GM04503 (cell line): ENCODE measurements at regions not wholly inside any gene's neighbourhood (a gene's known extent, or its start where the extent isn't known, plus 50 kb on each side); places are given as distances from the start of the nearest gene placed in this dataset.

ENCODE experiments used
- DNase-seq: peaks from one replicate; pipeline ENCODE4 v3.0.0-alpha.2; 2012; ENCODE audit warnings: low read depth

- DNase-seq = no peak
Observed at GRCh38 chr16:5533321-5533888, 435.8 kb upstream of the EEF2KMT start.

GRCh38 chr16:5527817-5528216 lies 430.2 kb upstream of the EEF2KMT start:
- no peak for DNase-seq

- DNase-seq = no peak
Observed at GRCh38 chr16:5526826-5527225, 429.2 kb upstream of the EEF2KMT start.

GRCh38 chr16:5523829-5524228 lies 426.2 kb upstream of the EEF2KMT start:
- no peak for DNase-seq

GRCh38 chr16:5516115-5516514 lies 418.5 kb upstream of the EEF2KMT start:
- DNase-seq = no peak

- no peak for DNase-seq
Observed at GRCh38 chr16:5512014-5512413, 414.4 kb upstream of the EEF2KMT start.

GRCh38 chr16:5510819-5511370 lies 413.3 kb upstream of the EEF2KMT start:
- no peak for DNase-seq

- no peak for DNase-seq
Observed at GRCh38 chr16:5509794-5510193, 412.2 kb upstream of the EEF2KMT start.

- DNase-seq = no peak
Observed at GRCh38 chr16:5509336-5509735, 411.7 kb upstream of the EEF2KMT start.

GRCh38 chr16:5508371-5508770 lies 410.8 kb upstream of the EEF2KMT start:
- DNase-seq = no peak

- DNase-seq = no peak
Observed at GRCh38 chr16:5506021-5506420, 408.4 kb upstream of the EEF2KMT start.

GRCh38 chr16:5505091-5505887 lies 407.7 kb upstream of the EEF2KMT start:
- no peak for DNase-seq

- DNase-seq = no peak
Observed at GRCh38 chr16:5504064-5504781, 406.6 kb upstream of the EEF2KMT start.

GRCh38 chr16:5502944-5503343 lies 405.3 kb upstream of the EEF2KMT start:
- no peak for DNase-seq

GRCh38 chr16:5502467-5502869 lies 404.9 kb upstream of the EEF2KMT start:
- DNase-seq = no peak

- DNase-seq = no peak
Observed at GRCh38 chr16:5500526-5500925, 402.9 kb upstream of the EEF2KMT start.

GRCh38 chr16:5498562-5498961 lies 401.0 kb upstream of the EEF2KMT start:
- DNase-seq = no peak

- no peak for DNase-seq
Observed at GRCh38 chr16:5496013-5496412, 398.4 kb upstream of the EEF2KMT start.

GRCh38 chr16:5490499-5490898 lies 392.9 kb upstream of the EEF2KMT start:
- no peak for DNase-seq

GRCh38 chr16:5488581-5488980 lies 391.0 kb upstream of the EEF2KMT start:
- no peak for DNase-seq

GRCh38 chr16:5487728-5488127 lies 390.1 kb upstream of the EEF2KMT start:
- DNase-seq = no peak

GRCh38 chr16:5482256-5482655 lies 384.7 kb upstream of the EEF2KMT start:
- DNase-seq = no peak
